Endometrial microvascular endothelial cells (primary cell): ENCODE measurements at regions not wholly inside any gene's neighbourhood (a gene's known extent, or its start where the extent isn't known, plus 50 kb on each side); places are given as distances from the start of the nearest gene placed in this dataset.

Source experiments
- in situ Hi-C: cut with HindIII; loops from 2 replicates; pipeline ENCODE4 v1.10.0; 2017; ENCODE audit warnings: low sequenced_read_pairs, low pct_unique_long_range_greater_than_20kb; ENCODE audit errors: inconsistent ontology term

GRCh38 chr3:64824394-64824909, 136.7 kb upstream of the ADAMTS9 start:
- in situ Hi-C loops, result no loop called here

DNA sequence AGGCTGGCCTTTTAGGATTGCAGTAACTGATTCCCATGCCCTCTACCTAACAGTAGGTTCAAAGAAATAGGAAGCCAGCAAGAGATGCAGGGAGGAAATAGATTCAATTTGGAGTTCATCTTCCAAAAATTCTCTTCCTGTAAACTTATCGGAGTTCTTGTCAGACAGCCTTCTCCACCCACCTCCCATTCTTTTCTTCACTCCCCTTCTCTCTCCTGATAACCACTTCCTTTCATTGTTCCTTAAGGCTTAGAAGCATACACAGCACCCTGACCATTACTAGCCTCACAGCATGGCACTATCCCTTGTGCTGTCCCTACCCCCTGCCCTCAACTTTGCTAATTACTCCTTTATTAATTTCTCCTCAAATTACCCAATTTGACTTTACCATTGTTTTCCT, 130.4 kb upstream of the ADAMTS9 start:
- in situ Hi-C loops, result no loop called here

GRCh38 chr3:64816355-64816754, 128.6 kb upstream of the ADAMTS9 start:
- in situ Hi-C loops, result no loop called here

GRCh38 chr3:64815789-64816188, 128.0 kb upstream of the ADAMTS9 start:
- in situ Hi-C loops, result no loop called here

DNA sequence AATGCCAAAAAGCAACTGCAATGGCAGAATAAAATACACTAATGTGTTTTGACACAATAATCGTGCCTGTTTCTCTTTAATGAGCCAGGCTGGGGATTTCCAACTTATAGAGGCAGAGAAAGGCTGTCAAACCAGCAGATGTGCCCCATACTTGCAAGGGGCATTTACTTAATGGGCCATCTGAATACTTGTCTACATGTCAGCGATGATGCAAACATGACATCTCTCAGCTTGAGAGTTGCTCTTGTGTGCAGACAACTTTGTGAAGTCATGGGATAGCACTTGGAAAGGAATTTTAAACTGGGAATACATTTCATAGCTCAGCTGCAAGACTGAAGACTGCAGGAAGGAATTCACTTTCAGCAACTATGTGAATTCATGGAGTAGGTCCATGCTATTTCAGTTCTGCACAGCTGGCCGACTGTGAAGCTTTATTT, 127.4 kb upstream of the ADAMTS9 start:
- in situ Hi-C loops, result no loop called here

GRCh38 chr3:64814351-64814750, 126.6 kb upstream of the ADAMTS9 start:
- in situ Hi-C loops, result no loop called here

DNA sequence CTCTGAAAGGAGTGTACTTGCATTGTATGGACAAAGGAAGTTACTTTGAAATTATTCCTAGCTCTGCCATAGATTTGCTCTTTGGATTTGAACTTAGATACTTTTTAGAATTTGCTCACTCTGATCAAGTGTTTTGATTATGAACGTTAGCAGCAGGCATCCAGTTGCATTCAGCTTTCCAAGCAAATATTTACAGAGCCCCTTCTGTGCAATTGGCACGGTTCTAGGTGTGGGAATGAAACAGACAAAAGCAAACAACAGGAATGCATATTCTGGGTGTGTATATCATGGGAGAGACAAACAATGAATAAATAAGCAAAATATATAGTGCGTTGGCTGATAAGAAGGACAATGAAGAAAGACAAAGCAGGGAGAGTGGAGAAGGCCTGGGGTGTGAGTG, 125.5 kb upstream of the ADAMTS9 start:
- in situ Hi-C loops, result no loop called here

DNA sequence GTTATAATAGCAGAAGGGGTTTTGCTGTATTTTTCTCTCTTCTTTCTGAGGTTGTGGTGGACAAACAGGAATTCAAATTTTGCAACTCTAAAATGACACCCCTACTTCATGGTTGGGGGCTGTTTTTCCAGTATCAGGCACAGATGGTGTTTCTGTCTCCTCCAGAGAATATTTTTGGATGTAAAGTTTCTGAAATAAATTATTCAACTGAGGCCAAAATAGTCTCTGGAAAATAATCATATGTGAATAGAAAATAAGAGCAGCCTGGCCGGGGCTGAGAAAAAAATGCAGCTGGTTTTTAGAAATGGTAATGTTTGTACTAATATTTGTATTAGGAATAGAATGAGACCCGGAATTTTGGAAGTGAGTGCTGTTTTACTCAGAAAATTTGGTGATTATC, 121.3 kb upstream of the ADAMTS9 start:
- in situ Hi-C loops, result no loop called here

- in situ Hi-C loops, result no loop called here
Observed at GRCh38 chr3:64808061-64808460, 120.3 kb upstream of the ADAMTS9 start.

DNA sequence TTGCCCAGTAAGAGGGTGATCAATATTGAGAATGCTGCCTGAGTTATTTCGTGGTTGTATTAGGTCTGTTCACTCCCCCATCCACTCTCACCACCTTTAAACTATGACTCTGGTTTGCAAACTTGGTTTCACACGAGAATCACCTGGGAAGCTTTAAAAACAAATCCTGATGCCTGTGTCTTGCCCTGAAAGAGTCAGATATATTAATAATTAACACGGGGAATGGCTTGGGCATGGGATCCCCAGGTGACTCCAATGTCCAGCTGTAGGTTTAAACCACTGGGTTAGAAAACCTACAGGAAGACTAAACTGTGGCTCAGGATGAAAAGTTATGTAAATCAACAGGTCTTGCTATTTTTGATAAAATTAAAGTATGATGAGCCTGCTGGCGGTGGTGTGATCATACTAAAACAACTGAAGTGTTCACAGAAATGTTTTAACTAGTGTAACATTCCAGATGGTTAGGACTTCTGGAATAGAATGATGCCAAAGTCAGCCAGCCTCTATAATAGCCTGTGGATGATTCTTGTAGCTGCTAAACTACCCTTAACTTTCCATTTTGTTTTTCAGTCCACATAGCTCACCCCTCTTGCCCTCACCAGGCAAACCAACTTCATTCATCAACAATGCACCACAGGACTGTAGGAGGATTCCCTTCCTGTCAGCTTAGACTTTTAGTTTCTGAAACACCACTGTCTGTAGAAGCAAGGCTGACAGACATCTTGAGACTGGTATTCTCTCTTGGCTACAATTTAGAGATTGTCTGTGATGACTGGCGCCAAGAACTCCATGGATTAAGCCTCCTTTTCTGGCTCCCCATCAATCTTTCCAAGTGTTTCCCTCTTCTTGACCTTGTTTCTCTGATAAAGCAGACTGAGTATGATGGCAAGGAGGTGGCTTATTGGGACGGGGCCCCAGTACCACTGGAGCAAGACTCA, 119.1 kb upstream of the ADAMTS9 start:
- in situ Hi-C loops, result no loop called here

- in situ Hi-C loops, result no loop called here
Observed at GRCh38 chr3:64805978-64806377, 118.2 kb upstream of the ADAMTS9 start.

GRCh38 chr3:64805248-64805647, 117.4 kb upstream of the ADAMTS9 start:
- in situ Hi-C loops, result no loop called here

- in situ Hi-C loops, result no loop called here
Observed at GRCh38 chr3:64803469-64803868, 115.7 kb upstream of the ADAMTS9 start.

DNA sequence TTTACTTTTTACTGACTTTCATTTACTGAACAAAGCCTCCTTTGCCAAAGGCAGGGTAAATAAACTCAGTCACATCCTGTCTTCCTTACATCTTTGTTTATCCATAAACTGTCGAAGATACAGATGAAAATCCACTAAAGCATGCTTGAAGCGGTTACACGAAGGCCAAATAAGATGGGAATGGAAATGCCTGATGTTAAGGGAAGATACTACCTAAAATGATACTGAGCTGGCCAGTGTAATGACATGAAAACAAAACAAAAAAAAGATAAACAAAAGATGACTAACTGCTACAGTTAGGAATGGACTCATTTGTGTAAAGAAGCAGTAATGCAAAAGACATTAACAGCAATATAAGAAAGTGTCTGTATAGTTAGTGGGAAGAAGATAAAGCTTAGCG, 114.7 kb upstream of the ADAMTS9 start:
- in situ Hi-C loops, result no loop called here

DNA sequence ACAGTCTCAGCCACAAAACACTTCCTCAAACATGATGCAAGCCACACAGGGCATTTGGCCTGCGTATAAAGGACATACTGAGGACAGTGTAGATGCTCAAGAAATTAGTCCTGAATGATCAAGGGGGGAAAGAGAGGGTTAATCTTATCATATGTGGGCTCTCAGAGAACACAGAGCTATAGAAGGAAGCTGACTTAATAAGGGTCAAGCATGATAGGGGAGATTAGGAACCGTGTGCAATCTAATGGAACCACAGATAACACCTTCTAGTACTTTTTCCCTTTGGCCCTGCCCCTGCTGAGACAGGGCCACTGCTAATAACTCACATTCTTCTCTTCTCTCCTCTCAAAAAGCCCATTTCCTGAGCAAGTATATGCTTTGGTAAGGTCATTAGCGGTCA, 114.1 kb upstream of the ADAMTS9 start:
- in situ Hi-C loops, result no loop called here

DNA sequence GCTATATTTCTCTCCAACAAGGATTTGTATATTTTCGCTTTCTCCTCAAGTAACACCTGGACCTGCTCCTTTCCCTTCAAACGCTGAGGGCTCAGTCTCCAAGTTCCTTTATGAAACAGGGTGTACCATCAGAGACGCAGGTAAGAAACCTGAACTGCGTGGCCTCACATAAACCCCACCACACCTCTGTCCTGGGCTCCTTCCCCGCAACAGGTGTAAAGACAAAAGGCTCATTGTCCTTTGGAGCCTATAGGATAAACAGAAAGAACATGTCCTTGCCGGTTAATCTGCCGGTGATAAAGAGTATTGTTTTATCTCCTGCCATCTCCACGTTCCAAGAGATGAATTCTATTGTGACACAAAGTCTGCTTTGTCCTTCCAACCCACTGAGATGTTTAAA, 111.8 kb upstream of the ADAMTS9 start:
- in situ Hi-C loops, result no loop called here

- in situ Hi-C loops, result no loop called here
Observed at GRCh38 chr3:64798316-64798715, 110.5 kb upstream of the ADAMTS9 start.

DNA sequence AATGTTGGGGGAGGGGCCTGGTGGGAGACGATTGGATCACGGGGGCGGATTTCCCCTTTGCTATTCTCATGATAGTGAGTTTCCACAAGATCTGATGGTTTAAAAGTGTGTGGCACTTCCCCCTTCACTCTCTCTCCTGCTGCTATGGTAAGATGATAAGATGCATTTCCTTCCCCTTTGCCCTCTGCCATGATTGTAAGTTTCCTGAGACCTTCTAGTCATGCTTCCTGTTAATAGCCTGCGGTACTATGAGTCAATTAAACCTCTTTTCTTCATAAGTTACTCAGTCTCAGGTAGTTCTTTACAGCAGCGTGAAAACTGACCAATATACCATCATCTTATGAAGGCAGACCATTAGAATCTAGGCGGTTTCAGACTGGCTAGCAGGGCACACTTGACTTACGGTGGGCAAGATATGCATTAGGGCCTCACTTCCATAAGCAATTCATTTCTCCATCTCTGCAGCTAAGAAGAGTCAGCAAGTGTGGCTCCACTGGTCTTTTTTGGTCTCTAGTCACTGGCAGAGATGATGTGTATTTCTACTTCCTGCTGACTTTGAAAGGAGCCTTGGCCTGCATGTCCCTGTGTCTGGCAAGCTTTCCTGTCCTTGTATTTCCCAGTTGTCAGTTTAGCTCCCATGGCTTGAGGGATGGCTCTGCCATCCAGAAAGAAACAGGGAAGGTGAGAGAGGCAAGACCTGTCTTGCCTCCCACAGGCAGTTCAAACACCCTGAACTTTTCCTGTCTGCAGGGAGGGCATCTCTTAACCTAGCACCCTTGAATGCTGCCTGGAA, 109.0 kb upstream of the ADAMTS9 start:
- in situ Hi-C loops, result no loop called here

DNA sequence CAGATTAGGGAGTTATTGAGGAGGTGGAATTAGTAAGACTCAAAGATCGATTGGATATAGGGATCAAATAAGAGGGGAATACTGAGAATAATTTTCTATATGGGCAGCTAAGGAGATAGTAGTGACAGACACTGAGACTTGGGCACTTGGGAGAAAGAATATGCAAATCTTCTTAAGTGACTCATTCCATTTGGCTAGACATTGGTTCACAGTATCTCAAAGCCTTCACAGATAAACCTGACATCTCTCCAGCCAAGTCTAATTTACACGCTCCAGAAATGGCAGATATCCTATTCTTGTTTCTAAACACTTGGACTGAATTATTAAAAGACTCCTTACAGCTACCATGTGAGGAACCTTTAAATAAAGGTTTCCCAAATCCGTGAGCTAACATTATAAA, 104.6 kb upstream of the ADAMTS9 start:
- in situ Hi-C loops, result no loop called here

DNA sequence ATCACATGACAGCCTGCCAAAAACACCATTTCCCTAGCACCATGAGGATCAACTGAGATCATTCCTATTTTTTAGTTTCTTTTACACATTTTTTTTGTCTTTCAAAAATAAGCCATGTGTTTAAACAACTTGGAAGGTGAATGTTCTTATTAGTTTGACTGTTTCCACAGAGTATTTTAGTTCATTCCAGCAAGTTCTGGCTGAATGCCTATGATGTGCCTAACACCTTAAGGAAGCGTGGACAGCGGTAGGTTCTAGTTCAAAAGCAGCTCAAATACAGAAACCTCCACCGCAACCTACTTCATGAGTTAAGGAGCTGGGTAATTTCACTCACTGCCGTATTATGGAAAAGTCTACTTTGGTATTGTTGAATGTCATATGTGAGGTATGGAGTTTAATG, 101.3 kb upstream of the ADAMTS9 start:
- in situ Hi-C loops, result no loop called here
